ENCODE measurements at regions not wholly inside any gene's neighbourhood (a gene's known extent, or its start where the extent isn't known, plus 50 kb on each side); places are given as distances from the start of the nearest gene placed in this dataset.

- intact Hi-C loops (cut with micrococcal nuclease) = no loop called here
- H2AFZ ChIP-seq (ENCODE audit: insufficient read depth, low read depth, low read length, poor library complexity, severe bottlenecking) = no peak overlapping the region
- no peaks in the 10 kb centered on the region for H3K79me2 ChIP-seq (ENCODE audit: insufficient read depth, low read length)
- no peak overlapping the region for H3K4me3 ChIP-seq (replicated peaks in 1 of 3; ENCODE audit: low read depth in 2 of 3, low read length in 3 of 3)
- DNase-seq = no peak
- Mint-ChIP-seq H3K4me1 (no peaks in the 10 kb centered on the region), H3K27me3 (ENCODE audit: low read depth in 3 of 3) (no peaks in the 10 kb centered on the region), H3K36me3 (no peaks in the 10 kb centered on the region), H3K27ac (no peak overlapping the region), H3K9me3 (peaks cover 0 to 2% (median 0%) of the 10 kb centered on the region in 7 donors), H3K4me3 (no peak overlapping the region)
- TF ChIP-seq CTCF (IDR thresholded peaks at IDR 0.05) = no peak
- no peak overlapping the region for H3K27ac ChIP-seq (ENCODE audit: low read depth in 1 of 2, low read length in 2 of 2)
- no peak overlapping the region for H3K9ac ChIP-seq (ENCODE audit: insufficient read depth, low read length, poor library complexity, severe bottlenecking)
- H3K9me3 ChIP-seq (replicated peaks in 1 of 2; ENCODE audit: control insufficient read depth in 1 of 2, insufficient read depth in 1 of 2, low read length in 2 of 2) = no peaks in the 10 kb centered on the region
- no peaks in the 10 kb centered on the region for H3K36me3 ChIP-seq (replicated peaks in 1 of 2; ENCODE audit: control insufficient read depth in 1 of 2, insufficient read depth in 2 of 2, low read length in 2 of 2)
- no peaks in the 10 kb centered on the region for H3K27me3 ChIP-seq (ENCODE audit: control insufficient read depth in 2 of 2, insufficient read depth in 2 of 2, low read length in 2 of 2)
- H3K4me2 ChIP-seq (replicated peaks; ENCODE audit: extremely low read depth, low read length, poor library complexity, severe bottlenecking) = no peak overlapping the region
- no peaks in the 10 kb centered on the region for H4K20me1 ChIP-seq (ENCODE audit: insufficient read depth, low read length)
- no peaks in the 10 kb centered on the region for H3K4me1 ChIP-seq (ENCODE audit: control insufficient read depth in 1 of 2, insufficient read depth in 2 of 2, low read length in 2 of 2)
- 96% methylated on average over 6 of the region's 6 CpGs for WGBS (ENCODE audit: insufficient coverage)
Measured at GRCh38 chr4:181507938-181508337, 735.3 kb upstream of the TENM3 start.

- WGBS (ENCODE audit: insufficient coverage) = 94% methylated on average over 3 of the region's 6 CpGs
- intact Hi-C loops (cut with micrococcal nuclease) = no loop called here
- no peak overlapping the region for H2AFZ ChIP-seq (ENCODE audit: insufficient read depth, low read depth, low read length, poor library complexity, severe bottlenecking)
- no peak overlapping the region for H3K4me2 ChIP-seq (replicated peaks; ENCODE audit: extremely low read depth, low read length, poor library complexity, severe bottlenecking)
- no peak overlapping the region for H3K27ac ChIP-seq (ENCODE audit: low read depth in 1 of 2, low read length in 2 of 2)
- TF ChIP-seq CTCF (IDR thresholded peaks at IDR 0.05) = no peak
- H3K4me1 ChIP-seq (ENCODE audit: control insufficient read depth in 1 of 2, insufficient read depth in 2 of 2, low read length in 2 of 2) = no peaks in the 10 kb centered on the region
- H3K27ac Mint-ChIP-seq = no peak overlapping the region
- no peaks in the 10 kb centered on the region for H3K27me3 Mint-ChIP-seq (ENCODE audit: low read depth in 3 of 3)
- no peaks in the 10 kb centered on the region for H3K36me3 ChIP-seq (replicated peaks in 1 of 2; ENCODE audit: control insufficient read depth in 1 of 2, insufficient read depth in 2 of 2, low read length in 2 of 2)
- H3K4me3 Mint-ChIP-seq = no peak overlapping the region
- H3K9ac ChIP-seq (ENCODE audit: insufficient read depth, low read length, poor library complexity, severe bottlenecking) = no peak overlapping the region
- peaks cover 0 to 2% (median 0%) of the 10 kb centered on the region in 7 donors for H3K9me3 Mint-ChIP-seq
- no peaks in the 10 kb centered on the region for H3K79me2 ChIP-seq (ENCODE audit: insufficient read depth, low read length)
- DNase-seq = no peak
- no peaks in the 10 kb centered on the region for H3K4me1 Mint-ChIP-seq
- H3K4me3 ChIP-seq (replicated peaks in 1 of 3; ENCODE audit: low read depth in 2 of 3, low read length in 3 of 3) = no peak overlapping the region
- no peaks in the 10 kb centered on the region for H4K20me1 ChIP-seq (ENCODE audit: insufficient read depth, low read length)
- H3K36me3 Mint-ChIP-seq = no peaks in the 10 kb centered on the region
- no peaks in the 10 kb centered on the region for H3K27me3 ChIP-seq (ENCODE audit: control insufficient read depth in 2 of 2, insufficient read depth in 2 of 2, low read length in 2 of 2)
- H3K9me3 ChIP-seq (replicated peaks in 1 of 2; ENCODE audit: control insufficient read depth in 1 of 2, insufficient read depth in 1 of 2, low read length in 2 of 2) = no peaks in the 10 kb centered on the region
Measured at GRCh38 chr4:181508601-181509000, 734.6 kb upstream of the TENM3 start.

Measured in CD14-positive monocyte (primary cell).